OCI-LY7 (cell line): ENCODE measurements at regions not wholly inside any gene's neighbourhood (a gene's known extent, or its start where the extent isn't known, plus 50 kb on each side); places are given as distances from the start of the nearest gene placed in this dataset.

Experiments used
- BruUV-seq: library from RNA; stranded (reverse); fragments of 400-500 nt; replicated peaks from 2 replicates; lab custom pipeline; 2021; lab: Mats Ljungman, UMichigan
- CTCF ChIA-PET: fragments of 300-600 bp; sonication (Branson Sonifier 250); formaldehyde crosslinking; loops from one replicate; lab custom pipeline; 2022; ENCODE audit warnings: antibody characterized with exemption; ENCODE audit not compliant: unreplicated experiment; lab: Charles Lee
- POLR2A ChIA-PET: fragments of 300-600 bp; sonication (Branson Sonifier 250); formaldehyde crosslinking; loops from one replicate; lab custom pipeline; 2022; ENCODE audit warnings: antibody characterized with exemption; lab: Charles Lee
- DNase-seq: peaks from one replicate; pipeline ENCODE4 v3.0.0-alpha.2; 2015; ENCODE audit warnings: low spot score
- H2AFZ ChIP-seq: fragments of 200-600 bp; sonication (generic), shearing (Covaris generic); 2 replicates; pipeline ENCODE4 v1.6.1; 2014; ENCODE audit warnings: mild to moderate bottlenecking, antibody characterized with exemption, low read length, moderate library complexity
- H3K27ac ChIP-seq: fragments of 200-600 bp; sonication (generic); 2 replicates; pipeline ENCODE4 v1.5.1; 2014; ENCODE audit warnings: mixed run types, low read depth, mild to moderate bottlenecking, moderate library complexity, low read length, inconsistent platforms; ENCODE audit not compliant: poor library complexity, severe bottlenecking
- H3K36me3 ChIP-seq: fragments of 200-600 bp; sonication (generic); 2 replicates; pipeline ENCODE4 v1.6.1; 2014; ENCODE audit warnings: mild to moderate bottlenecking, antibody characterized with exemption, low read length, moderate library complexity, mixed read lengths; ENCODE audit not compliant: insufficient read depth
- H3K4me1 ChIP-seq: fragments of 200-600 bp; sonication (generic); 2 replicates; pipeline ENCODE4 v1.5.1; 2014; ENCODE audit warnings: mild to moderate bottlenecking, low read length; ENCODE audit not compliant: insufficient read depth, poor library complexity, severe bottlenecking
- H3K4me2 ChIP-seq: fragments of 200-600 bp; sonication (generic); 2 replicates; pipeline ENCODE4 v1.6.1; 2014; ENCODE audit warnings: mild to moderate bottlenecking, low read length
- H3K4me3 ChIP-seq: fragments of 200-600 bp; sonication (generic); 2 replicates; pipeline ENCODE4 v1.5.1; 2014; ENCODE audit warnings: mild to moderate bottlenecking, low read depth, low read length; ENCODE audit not compliant: poor library complexity, severe bottlenecking
- H3K79me2 ChIP-seq: fragments of 200-600 bp; sonication (generic); 2 replicates; pipeline ENCODE4 v1.6.1; 2016; ENCODE audit warnings: low read depth, mild to moderate bottlenecking, low read length, moderate library complexity, mixed read lengths; ENCODE audit not compliant: insufficient read depth
- H3K9me2 ChIP-seq: fragments of 200-600 bp; sonication (generic); 2 replicates; pipeline ENCODE4 v1.6.1; 2016; ENCODE audit warnings: mild to moderate bottlenecking, low read length, mixed read lengths; ENCODE audit not compliant: insufficient read depth
- H3K9me3 ChIP-seq: fragments of 200-600 bp; sonication (generic); 2 replicates; pipeline ENCODE4 v1.6.1; 2014; ENCODE audit warnings: mild to moderate bottlenecking, mixed run types, low read length, mixed read lengths
- H4K20me1 ChIP-seq: fragments of 200-600 bp; sonication (generic); 2 replicates; pipeline ENCODE4 v1.6.1; 2014; ENCODE audit warnings: mild to moderate bottlenecking, antibody characterized with exemption, low read length, moderate library complexity, mixed read lengths; ENCODE audit not compliant: insufficient read depth
- EZH2phosphoT487 ChIP-seq: fragments of 200-600 bp; sonication (generic); IDR thresholded peaks from 2 replicates; pipeline ENCODE4 v1.6.1; 2018; ENCODE audit warnings: low read depth, borderline replicate concordance, mild to moderate bottlenecking, mixed run types, antibody characterized with exemption, low read length, moderate library complexity, mixed read lengths
- intact Hi-C: fragments of 100-400 bp; cut with micrococcal nuclease; formaldehyde crosslinking; loops from one replicate; pipeline ENCODE4 v1.10.0; 2022; ENCODE audit not compliant: unreplicated experiment
- TF ChIP-seq, protein P1 (sequence below): fragments of 200-600 bp; sonication (generic); conservative IDR thresholded peaks from 2 replicates; pipeline ENCODE4 v1.5.1; 2014; ENCODE audit warnings: mild to moderate bottlenecking, antibody characterized with exemption, low read length, moderate library complexity, mixed read lengths

DNA sequence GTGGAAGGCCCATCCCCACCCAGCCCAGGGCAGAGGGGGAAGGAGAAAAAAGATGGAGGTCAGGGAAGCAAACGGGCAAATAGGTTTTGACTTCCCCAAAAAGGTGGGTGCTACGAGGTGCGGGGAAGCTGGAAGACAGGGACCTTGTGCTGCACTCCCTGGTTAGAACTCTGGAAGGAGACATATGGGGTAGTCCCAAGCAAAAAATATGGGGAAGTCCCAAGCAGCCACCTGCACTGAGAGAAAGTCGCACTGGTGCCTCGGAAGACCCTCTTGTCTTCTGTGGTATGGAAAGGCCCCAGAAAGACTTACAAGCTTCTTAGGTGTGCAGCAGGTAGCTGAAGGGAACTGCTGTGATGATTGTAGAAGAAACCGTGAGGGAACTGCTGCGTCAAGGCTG lies 93.8 kb upstream of the CEP85L start:
- Histone ChIP-seq H3K4me1 (peaks cover 9% of the 10 kb centered on the region), H4K20me1 (no peaks in the 10 kb centered on the region), H3K9me2 (no peaks in the 10 kb centered on the region), H3K9me3 (no peaks in the 10 kb centered on the region), H3K79me2 (no peaks in the 10 kb centered on the region), H3K27ac (no peak overlapping the region), H3K4me2 (no peak overlapping the region), H2AFZ (no peak overlapping the region), H3K4me3 (no peak overlapping the region), H3K36me3 (no peaks in the 10 kb centered on the region)
- no TSS peak for BruUV-seq
- ChIA-PET POLR2A (interaction anchor here (1.0 kb wide), 1 partner anchor 9 kb away, joined by 4 read pairs; no protein-coding TSS in a partner anchor), CTCF (no interaction called here)
- TF ChIP-seq, protein P1, sequence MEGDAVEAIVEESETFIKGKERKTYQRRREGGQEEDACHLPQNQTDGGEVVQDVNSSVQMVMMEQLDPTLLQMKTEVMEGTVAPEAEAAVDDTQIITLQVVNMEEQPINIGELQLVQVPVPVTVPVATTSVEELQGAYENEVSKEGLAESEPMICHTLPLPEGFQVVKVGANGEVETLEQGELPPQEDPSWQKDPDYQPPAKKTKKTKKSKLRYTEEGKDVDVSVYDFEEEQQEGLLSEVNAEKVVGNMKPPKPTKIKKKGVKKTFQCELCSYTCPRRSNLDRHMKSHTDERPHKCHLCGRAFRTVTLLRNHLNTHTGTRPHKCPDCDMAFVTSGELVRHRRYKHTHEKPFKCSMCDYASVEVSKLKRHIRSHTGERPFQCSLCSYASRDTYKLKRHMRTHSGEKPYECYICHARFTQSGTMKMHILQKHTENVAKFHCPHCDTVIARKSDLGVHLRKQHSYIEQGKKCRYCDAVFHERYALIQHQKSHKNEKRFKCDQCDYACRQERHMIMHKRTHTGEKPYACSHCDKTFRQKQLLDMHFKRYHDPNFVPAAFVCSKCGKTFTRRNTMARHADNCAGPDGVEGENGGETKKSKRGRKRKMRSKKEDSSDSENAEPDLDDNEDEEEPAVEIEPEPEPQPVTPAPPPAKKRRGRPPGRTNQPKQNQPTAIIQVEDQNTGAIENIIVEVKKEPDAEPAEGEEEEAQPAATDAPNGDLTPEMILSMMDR, result no peak
- TF ChIP-seq EZH2phosphoT487, result no peak
- no peak for DNase-seq
- intact Hi-C loops, result no loop called here

DNA sequence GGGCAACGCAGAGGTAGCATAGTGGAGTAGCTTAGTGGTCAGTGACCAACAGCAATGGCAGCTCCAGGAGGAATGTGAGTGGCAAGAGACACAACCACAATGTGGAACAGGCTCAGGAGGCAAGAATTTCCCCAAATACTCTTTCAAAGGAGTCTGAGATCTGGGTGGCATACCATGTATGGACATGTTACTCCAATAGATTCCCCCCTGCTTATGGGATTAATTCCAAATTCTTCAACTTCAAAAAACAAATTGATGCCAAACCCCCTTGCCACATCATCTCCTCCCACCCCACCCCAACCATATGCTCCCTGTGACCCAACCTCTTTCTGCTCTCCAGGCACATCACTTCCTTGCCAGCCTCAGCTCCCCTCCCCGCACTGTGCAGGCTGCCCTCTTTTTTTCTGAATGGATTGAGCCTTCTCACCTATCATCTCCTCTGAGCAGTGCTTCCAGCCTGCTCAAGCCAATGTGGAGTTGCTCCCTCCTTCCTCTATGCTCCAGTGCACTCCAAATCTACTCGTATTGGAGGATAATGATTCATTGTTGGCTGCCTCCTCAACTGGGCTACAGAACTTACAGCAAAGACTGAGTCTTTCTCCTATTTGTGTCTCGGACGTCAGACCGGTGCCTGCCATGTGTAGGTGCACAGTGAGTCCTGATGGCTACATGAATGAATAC lies 93.0 kb upstream of the CEP85L start:
- H3K27ac ChIP-seq, result no peak overlapping the region
- BruUV-seq, result no TSS peak

More for the DNA sequence above, 93.0 kb upstream of the CEP85L start:
- Histone ChIP-seq H3K9me3 (no peaks in the 10 kb centered on the region), H3K9me2 (no peaks in the 10 kb centered on the region), H3K4me2 (no peak overlapping the region), H3K79me2 (no peaks in the 10 kb centered on the region), H3K4me1 (peaks cover 9% of the 10 kb centered on the region), H4K20me1 (no peaks in the 10 kb centered on the region), H2AFZ (no peak overlapping the region), H3K4me3 (no peak overlapping the region), H3K36me3 (no peaks in the 10 kb centered on the region)
- DNase-seq, result no peak
- ChIA-PET CTCF (interaction anchor here (0.6 kb wide), 1 partner anchor 452 kb away, joined by 3 read pairs; no protein-coding TSS in a partner anchor), POLR2A (no interaction called here)
- intact Hi-C loops, result no loop called here
- TF ChIP-seq, protein P1, result no peak
- no peak for TF ChIP-seq EZH2phosphoT487
